OCI-LY7 (cell line): ENCODE measurements at regions not wholly inside any gene's neighbourhood (a gene's known extent, or its start where the extent isn't known, plus 50 kb on each side); places are given as distances from the start of the nearest gene placed in this dataset.

Experiments
- EZH2phosphoT487 ChIP-seq: fragments of 200-600 bp; sonication (generic); IDR thresholded peaks from 2 replicates; pipeline ENCODE4 v1.6.1; 2018; ENCODE audit warnings: low read depth, borderline replicate concordance, mild to moderate bottlenecking, mixed run types, antibody characterized with exemption, low read length, moderate library complexity, mixed read lengths
- TF ChIP-seq, protein P1 (sequence below): fragments of 200-600 bp; sonication (generic); conservative IDR thresholded peaks from 2 replicates; pipeline ENCODE4 v1.5.1; 2014; ENCODE audit warnings: mild to moderate bottlenecking, antibody characterized with exemption, low read length, moderate library complexity, mixed read lengths

DNA sequence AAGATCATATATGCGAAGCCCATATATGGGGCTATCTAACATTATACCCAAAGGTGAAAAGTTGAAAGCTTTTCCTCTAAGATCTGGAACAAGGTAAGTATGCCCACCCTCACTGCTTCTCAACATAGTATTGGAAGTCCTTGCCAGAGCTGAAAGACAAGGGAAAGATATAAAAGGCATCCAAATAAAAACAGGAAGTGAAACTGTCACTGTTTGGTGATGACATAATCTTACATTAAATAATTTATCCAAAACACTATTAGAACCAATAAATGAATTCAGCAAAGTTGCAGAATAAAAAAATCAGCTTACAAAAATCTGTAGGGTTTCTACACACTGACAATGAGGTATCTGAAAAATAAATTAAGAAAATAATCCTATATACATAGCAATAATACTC is 205.8 kb downstream of the INSIG2 start:
- TF ChIP-seq, protein P1, sequence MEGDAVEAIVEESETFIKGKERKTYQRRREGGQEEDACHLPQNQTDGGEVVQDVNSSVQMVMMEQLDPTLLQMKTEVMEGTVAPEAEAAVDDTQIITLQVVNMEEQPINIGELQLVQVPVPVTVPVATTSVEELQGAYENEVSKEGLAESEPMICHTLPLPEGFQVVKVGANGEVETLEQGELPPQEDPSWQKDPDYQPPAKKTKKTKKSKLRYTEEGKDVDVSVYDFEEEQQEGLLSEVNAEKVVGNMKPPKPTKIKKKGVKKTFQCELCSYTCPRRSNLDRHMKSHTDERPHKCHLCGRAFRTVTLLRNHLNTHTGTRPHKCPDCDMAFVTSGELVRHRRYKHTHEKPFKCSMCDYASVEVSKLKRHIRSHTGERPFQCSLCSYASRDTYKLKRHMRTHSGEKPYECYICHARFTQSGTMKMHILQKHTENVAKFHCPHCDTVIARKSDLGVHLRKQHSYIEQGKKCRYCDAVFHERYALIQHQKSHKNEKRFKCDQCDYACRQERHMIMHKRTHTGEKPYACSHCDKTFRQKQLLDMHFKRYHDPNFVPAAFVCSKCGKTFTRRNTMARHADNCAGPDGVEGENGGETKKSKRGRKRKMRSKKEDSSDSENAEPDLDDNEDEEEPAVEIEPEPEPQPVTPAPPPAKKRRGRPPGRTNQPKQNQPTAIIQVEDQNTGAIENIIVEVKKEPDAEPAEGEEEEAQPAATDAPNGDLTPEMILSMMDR: no peak
- TF ChIP-seq EZH2phosphoT487: no peak
